Thymus (tissue), 11 donors: ENCODE measurements at regions not wholly inside any gene's neighbourhood (a gene's known extent, or its start where the extent isn't known, plus 50 kb on each side); places are given as distances from the start of the nearest gene placed in this dataset.

Experiments
- DNase-seq, 9 donors: peaks; one replicate each; pipeline ENCODE4 v3.0.0-alpha.2; 2013; ENCODE audit warnings: low spot score in 9 of 9, low read depth in 6 of 9, missing footprints in 1 of 9
- H3K27ac ChIP-seq, 2 donors: one replicate each; pipeline ENCODE4 v1.5.1; 2013; ENCODE audit warnings: control low read depth in 1 of 2, low read depth in 1 of 2, low read length in 1 of 2, mild to moderate bottlenecking in 1 of 2, moderate library complexity in 1 of 2
- H3K27me3 ChIP-seq, 2 donors: one replicate each; pipeline ENCODE4 v1.5.1; 2013; ENCODE audit warnings: low read length in 1 of 2; ENCODE audit not compliant: control insufficient read depth in 2 of 2, insufficient read depth in 1 of 2
- H3K36me3 ChIP-seq, 2 donors: one replicate each; pipeline ENCODE4 v1.5.1; 2013; ENCODE audit warnings: low read length in 1 of 2, mild to moderate bottlenecking in 1 of 2, moderate library complexity in 1 of 2; ENCODE audit not compliant: control insufficient read depth in 2 of 2, insufficient read depth in 2 of 2
- H3K4me1 ChIP-seq, 2 donors: one replicate each; pipeline ENCODE4 v1.5.1; 2013; ENCODE audit warnings: low read length in 2 of 2; ENCODE audit not compliant: control insufficient read depth in 2 of 2, insufficient read depth in 2 of 2
- H3K4me3 ChIP-seq, 2 donors: one replicate each; pipeline ENCODE4 v1.5.1; 2013; ENCODE audit warnings: low read length in 2 of 2, control low read depth in 1 of 2, mild to moderate bottlenecking in 1 of 2
- H3K9me3 ChIP-seq, 2 donors: one replicate each; pipeline ENCODE4 v1.5.1; 2013; ENCODE audit warnings: low read length in 1 of 2, mild to moderate bottlenecking in 1 of 2; ENCODE audit not compliant: control insufficient read depth in 2 of 2, insufficient read depth in 1 of 2
- WGBS: extraction: QIAGEN DNeasy Blood & Tissue Kit; methylation state at CpG from one replicate; pipeline ENCODE4 v1.1.7; 2013; 5-methylcytosine and 5-hydroxymethylcytosine counted together
- donor health status: healthy.

DNA sequence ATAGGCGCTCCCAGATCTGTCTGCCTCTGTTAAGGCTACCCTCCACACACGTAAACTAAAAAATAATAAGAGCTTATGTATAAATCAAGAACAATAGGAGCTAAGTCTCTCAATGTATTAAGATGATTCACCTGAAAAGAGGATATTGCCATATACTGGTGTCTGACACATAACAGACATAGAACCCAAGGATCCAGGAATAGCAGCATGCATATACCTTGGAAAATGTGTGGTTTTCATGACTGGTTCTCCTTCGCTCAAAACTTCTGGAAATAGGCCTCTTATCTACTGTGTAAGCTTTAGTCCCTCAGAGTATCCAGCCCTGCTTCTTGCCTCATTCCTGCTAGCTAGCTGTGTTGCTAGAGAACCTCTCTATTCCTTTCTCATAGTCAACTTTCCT is 203.7 kb upstream of the SLITRK2 start:
- H3K4me3 ChIP-seq = no peak overlapping the region
- no peaks in the 10 kb centered on the region for H3K9me3 ChIP-seq
- H3K36me3 ChIP-seq = no peaks in the 10 kb centered on the region
- 62% methylated on average over 3 of the region's 3 CpGs for WGBS
- no peak for DNase-seq
- no peaks in the 10 kb centered on the region for H3K27me3 ChIP-seq
- H3K27ac ChIP-seq = no peak overlapping the region
- no peaks in the 10 kb centered on the region for H3K4me1 ChIP-seq

DNA sequence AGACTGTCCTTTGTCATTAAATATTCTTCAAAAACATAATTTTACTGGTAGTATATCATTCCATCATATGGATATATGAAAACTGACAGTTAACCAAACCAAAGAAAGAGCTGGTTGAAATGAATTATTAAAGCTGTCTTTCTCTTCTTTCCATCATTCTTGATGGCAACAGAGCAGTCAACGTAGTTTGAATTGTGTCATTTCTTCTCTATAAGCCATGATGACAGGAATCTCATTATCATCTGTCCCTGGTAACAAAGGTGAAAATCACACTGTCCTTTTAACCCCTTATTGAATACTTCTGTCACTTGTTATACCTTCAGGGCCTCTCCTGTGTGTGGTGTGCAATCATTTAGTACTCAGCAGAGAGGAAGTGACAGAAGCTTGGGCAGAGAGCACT is 197.0 kb upstream of the SLITRK2 start:
- DNase-seq = no peak
- no peaks in the 10 kb centered on the region for H3K4me1 ChIP-seq

DNA sequence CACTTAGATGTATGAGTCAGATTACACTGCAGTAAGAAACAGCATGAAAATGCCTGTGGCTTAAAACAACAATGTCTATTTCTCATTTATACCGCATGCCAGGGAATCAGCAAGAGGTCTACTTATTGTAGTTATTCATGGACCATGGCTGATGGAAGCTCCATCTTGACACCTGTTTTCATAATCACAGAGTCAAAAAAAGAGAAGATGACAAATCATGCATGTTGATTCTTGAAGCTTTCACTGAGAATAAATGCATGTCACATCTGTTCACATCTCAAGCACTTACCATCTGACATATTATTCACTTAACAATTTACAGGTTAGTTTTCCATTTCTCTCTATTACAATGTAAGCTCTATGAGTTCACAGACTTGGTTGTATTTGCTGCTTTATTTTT is 194.2 kb upstream of the SLITRK2 start:
- Histone ChIP-seq H3K27ac (no peak overlapping the region), H3K9me3 (peaks cover 0 to 3% of the 10 kb centered on the region in 2 donors), H3K27me3 (no peaks in the 10 kb centered on the region), H3K36me3 (no peaks in the 10 kb centered on the region), H3K4me1 (no peaks in the 10 kb centered on the region), H3K4me3 (no peak overlapping the region)
- DNase-seq = no peak
- WGBS = 97% methylated on average over 1 of the region's 1 CpG

More for the DNA sequence above, 197.0 kb upstream of the SLITRK2 start:
- Histone ChIP-seq H3K4me3 (no peak overlapping the region), H3K36me3 (no peaks in the 10 kb centered on the region), H3K9me3 (peaks cover 0 to 3% of the 10 kb centered on the region in 2 donors), H3K27me3 (no peaks in the 10 kb centered on the region), H3K27ac (no peak overlapping the region)
- WGBS = 55% methylated on average over 1 of the region's 1 CpG

DNA sequence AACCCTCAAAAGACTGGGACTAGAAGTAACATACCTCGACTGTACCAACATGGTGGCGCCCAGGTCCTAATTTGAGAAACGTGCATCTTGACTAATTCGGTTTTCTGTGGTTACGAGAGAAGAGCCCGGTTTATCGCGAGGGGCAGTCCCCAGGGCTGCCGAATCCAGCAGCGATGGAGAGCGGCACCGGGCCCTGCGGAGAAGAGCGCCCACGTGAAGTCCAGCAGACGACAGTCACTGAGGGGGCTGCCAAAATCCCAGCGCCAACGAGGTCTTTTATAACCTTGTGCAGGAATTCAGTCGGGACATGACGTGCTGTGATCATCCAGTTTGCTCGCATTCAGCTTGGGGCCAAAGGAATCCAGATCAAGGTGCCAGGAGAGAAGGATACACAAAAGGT is 187.5 kb upstream of the SLITRK2 start:
- no peak overlapping the region for H3K4me3 ChIP-seq
- 93% methylated on average over 21 of the region's 21 CpGs for WGBS
- H3K36me3 ChIP-seq = no peaks in the 10 kb centered on the region
- no peaks in the 10 kb centered on the region for H3K4me1 ChIP-seq
- DNase-seq = no peak
- no peaks in the 10 kb centered on the region for H3K27me3 ChIP-seq
- no peak overlapping the region for H3K27ac ChIP-seq
- peaks cover 0 to 25% of the 10 kb centered on the region in 2 donors for H3K9me3 ChIP-seq

DNA sequence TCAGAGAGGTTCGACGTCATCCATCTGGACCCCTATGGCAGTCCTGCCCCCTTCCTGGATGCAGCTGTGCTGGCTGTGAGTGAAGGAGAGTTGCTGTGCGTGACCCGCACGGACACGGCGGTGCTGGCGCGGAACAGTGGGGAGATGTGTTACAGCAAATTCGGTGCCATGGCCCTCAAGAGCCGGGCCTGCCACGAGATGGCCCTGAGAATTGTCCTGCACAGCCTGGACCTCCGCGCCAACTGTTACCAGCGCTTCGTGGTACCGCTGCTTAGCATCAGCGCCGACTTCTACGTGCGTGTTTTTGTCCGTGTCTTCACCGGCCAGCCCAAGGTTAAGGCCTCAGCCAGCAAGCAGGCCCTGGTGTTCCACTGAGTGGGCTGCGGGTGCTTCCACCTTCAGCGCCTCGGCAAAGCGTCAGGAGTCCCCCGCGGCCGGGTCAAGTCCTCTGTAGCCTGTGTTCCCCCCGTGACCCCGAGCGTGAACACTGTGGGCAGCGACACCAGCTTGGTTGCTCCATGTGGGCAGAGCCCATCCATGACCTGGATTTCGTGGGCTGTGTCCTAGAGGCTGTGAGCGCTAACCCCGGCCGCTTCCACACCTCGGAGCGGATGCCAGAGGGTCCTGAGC is 186.7 kb upstream of the SLITRK2 start:
- no peak for DNase-seq
- peaks cover 0 to 22% of the 10 kb centered on the region in 2 donors for H3K9me3 ChIP-seq
- WGBS = 97% methylated on average over 40 of the region's 40 CpGs
- no peak overlapping the region for H3K4me3 ChIP-seq
- H3K36me3 ChIP-seq = no peaks in the 10 kb centered on the region
- no peak overlapping the region for H3K27ac ChIP-seq
- H3K4me1 ChIP-seq = no peaks in the 10 kb centered on the region
- H3K27me3 ChIP-seq = no peaks in the 10 kb centered on the region

DNA sequence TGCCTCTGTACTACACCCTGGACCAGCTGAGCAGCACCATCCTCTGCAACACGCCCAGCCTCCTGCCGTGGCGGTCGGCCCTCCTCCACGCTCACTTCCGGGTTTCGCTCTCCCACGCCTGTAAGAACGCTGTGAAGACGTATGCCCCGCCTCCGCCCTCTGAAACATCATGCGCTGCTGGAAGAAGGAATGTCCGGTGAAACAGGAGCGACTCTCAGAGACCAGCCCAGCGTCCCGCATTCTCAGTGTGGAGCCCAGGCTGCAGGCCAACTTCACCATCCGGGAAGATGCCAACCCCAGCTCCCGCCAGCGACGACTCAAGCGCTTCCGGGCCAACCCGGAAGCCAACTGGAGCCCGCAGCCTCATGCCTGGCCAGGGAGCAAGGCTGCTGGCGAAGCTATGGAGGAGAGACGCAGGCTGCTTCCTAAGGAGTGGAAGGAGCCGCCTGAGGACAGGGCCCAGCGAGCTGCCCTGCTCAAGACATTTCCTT is 186.1 kb upstream of the SLITRK2 start:
- no peaks in the 10 kb centered on the region for H3K4me1 ChIP-seq
- no peaks in the 10 kb centered on the region for H3K36me3 ChIP-seq
- no peak overlapping the region for H3K27ac ChIP-seq
- peaks cover 0 to 22% of the 10 kb centered on the region in 2 donors for H3K9me3 ChIP-seq
- H3K27me3 ChIP-seq = no peaks in the 10 kb centered on the region
- no peak for DNase-seq
- WGBS = 96% methylated on average over 29 of the region's 29 CpGs
- no peak overlapping the region for H3K4me3 ChIP-seq

DNA sequence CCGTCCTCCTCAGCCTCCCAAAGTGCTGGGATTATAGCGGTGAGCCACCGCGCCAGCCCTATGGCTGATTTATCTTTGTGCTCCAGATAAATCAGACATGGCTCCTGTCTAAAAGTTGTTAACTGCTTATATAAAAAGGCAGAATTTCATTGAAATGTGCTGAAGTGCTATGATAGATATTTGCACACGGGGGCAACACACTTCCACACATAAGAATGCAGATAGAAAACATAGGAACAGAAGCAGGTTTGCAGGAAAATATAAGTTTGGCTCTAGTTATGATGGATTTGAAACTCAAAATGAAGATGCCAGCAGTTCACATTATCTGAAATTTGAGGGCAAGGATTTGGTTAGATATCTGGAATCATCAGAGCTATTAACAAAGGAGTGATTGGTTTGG is 163.1 kb upstream of the SLITRK2 start:
- Histone ChIP-seq H3K4me3 (no peak overlapping the region), H3K4me1 (no peaks in the 10 kb centered on the region), H3K36me3 (no peaks in the 10 kb centered on the region), H3K27me3 (no peaks in the 10 kb centered on the region), H3K9me3 (no peaks in the 10 kb centered on the region), H3K27ac (no peak overlapping the region)
- DNase-seq = no peak
- 92% methylated on average over 5 of the region's 5 CpGs for WGBS

DNA sequence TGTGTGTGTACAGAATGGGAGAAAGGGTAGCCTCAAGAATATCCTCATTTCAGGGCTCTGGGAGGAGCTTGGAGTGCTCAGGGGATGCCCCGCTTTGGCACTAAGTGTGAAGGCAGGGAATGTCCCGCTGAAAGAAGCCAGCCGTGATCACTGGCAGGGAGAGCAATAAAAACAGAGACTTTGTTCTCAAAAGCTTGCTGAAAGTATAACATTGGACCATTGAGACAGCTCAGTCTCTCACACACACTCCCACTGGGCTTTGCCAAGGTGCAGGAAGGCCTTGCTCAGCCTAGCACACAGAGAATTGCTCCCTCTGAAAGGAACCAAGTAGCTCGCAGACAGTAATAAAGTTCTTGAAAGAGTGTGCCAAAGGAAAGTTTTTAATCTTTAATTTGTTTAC is 143.8 kb upstream of the SLITRK2 start:
- Histone ChIP-seq H3K4me3 (no peak overlapping the region), H3K36me3 (no peaks in the 10 kb centered on the region), H3K4me1 (no peaks in the 10 kb centered on the region), H3K27me3 (no peaks in the 10 kb centered on the region), H3K9me3 (no peaks in the 10 kb centered on the region), H3K27ac (no peak overlapping the region)
- WGBS = 95% methylated on average over 4 of the region's 4 CpGs
- no peak for DNase-seq

DNA sequence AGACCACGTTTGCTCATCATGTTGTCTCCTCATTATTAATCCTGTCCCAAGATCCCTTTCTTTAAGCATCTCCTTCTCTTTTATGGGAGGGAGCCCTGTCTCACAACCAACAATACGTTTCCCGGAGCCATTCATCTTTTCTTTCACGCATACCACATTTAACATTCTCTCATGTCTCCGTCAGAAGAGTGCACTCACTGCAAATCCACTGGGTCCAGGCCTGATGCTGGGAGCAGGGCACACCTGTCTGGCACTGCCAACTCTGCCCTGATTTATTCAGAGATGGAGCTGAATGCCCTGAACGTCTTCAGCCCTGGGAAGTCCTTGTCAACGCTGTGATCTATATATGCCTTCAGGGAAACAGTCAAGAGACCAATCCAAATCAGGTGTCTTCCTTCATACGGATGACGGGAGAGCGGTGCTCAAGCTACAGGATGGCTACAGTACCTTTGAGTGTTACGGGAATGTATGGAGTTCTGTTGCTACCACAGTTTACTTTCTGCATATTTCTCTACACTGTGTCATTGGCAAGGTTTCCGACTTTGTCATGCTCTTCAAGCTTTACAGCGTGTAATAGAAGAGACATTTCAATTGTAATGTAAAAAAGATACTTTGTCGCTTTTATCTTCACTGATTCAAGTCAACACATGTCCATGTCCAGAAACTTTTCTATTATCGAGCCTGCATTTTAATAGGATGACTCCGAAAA is 140.4 kb upstream of the SLITRK2 start:
- H3K4me3 ChIP-seq = no peak overlapping the region
- 91% methylated on average over 16 of the region's 16 CpGs for whole genome bisulfite sequencing
- H3K4me1 ChIP-seq = no peaks in the 10 kb centered on the region
- no peaks in the 10 kb centered on the region for H3K36me3 ChIP-seq
- DNase-seq = no peak
- no peak overlapping the region for H3K27ac ChIP-seq
- H3K9me3 ChIP-seq = no peaks in the 10 kb centered on the region
- H3K27me3 ChIP-seq = no peaks in the 10 kb centered on the region
